ENCODE measurements at regions not wholly inside any gene's neighbourhood (a gene's known extent, or its start where the extent isn't known, plus 50 kb on each side); places are given as distances from the start of the nearest gene placed in this dataset.

- ChIA-PET RAD21 (ENCODE audit: low non-redundant PET in 1 of 2, low total read pairs in 2 of 2, uncharacterized antibody in 2 of 2, unreplicated experiment in 2 of 2) (no interaction called here), POLR2A (no interaction called here), CTCF (no interaction called here)
- no peak overlapping the region for H3K9ac ChIP-seq (ENCODE audit: low read length)
- H3K79me2 ChIP-seq (ENCODE audit: insufficient read depth, low read length) = no peaks in the 10 kb centered on the region
- H3K4me3 ChIP-seq (replicated peaks in 1 of 2; ENCODE audit: low read depth in 1 of 2, low read length in 2 of 2) = no peak overlapping the region
- H4K20me1 ChIP-seq (ENCODE audit: insufficient read depth) = no peaks in the 10 kb centered on the region
- ATAC-seq (no peak), DNase-seq (ENCODE audit: low read depth, low spot score) (no peak)
- no peak overlapping the region for H2AFZ ChIP-seq (ENCODE audit: low read depth, low read length, poor library complexity, severe bottlenecking)
- H3K27ac ChIP-seq (ENCODE audit: low read depth, low read length) = no peak overlapping the region
- H3K4me1 ChIP-seq (ENCODE audit: control insufficient read depth in 1 of 2, insufficient read depth in 2 of 2, low read length in 2 of 2) = no peaks in the 10 kb centered on the region
- no TSS peak for BruUV-seq (replicated peaks)
- no peaks in the 10 kb centered on the region for H3K9me3 ChIP-seq (ENCODE audit: control insufficient read depth in 1 of 2, insufficient read depth in 1 of 2, low read depth in 1 of 2, low read length in 2 of 2)
- intact Hi-C loops (cut with micrococcal nuclease) = no loop called here
- no peak overlapping the region for H3K4me2 ChIP-seq (ENCODE audit: low read length)
- no peaks in the 10 kb centered on the region for H3K9me2 ChIP-seq (ENCODE audit: insufficient read depth)
- H3K27me3 ChIP-seq (ENCODE audit: insufficient read depth, low read length) = no peaks in the 10 kb centered on the region
- H3K36me3 ChIP-seq (ENCODE audit: control insufficient read depth in 1 of 2, insufficient read depth in 2 of 2, low read length in 2 of 2) = no peaks in the 10 kb centered on the region
- TF ChIP-seq CTCF (IDR thresholded peaks at IDR 0.05 in 2 of 3, conservative IDR thresholded peaks at IDR 0.05 in 1 of 3; ENCODE audit: borderline replicate concordance in 1 of 3, insufficient read depth in 1 of 3, low read depth in 2 of 3, low read length in 2 of 3) (no peak), YY1 (IDR thresholded peaks at IDR 0.05; ENCODE audit: extremely low read depth, insufficient replicate concordance, low read depth, low read length) (no peak), POLR2AphosphoS5 (IDR thresholded peaks at IDR 0.05; ENCODE audit: low read depth, low read length) (no peak), POLR2A (IDR thresholded peaks at IDR 0.05; ENCODE audit: borderline replicate concordance, extremely low read depth, insufficient read depth, insufficient read length) (no peak)
Observed at GRCh38 chr6:15966000-15966520, 162.8 kb upstream of the MYLIP start.

- Histone ChIP-seq H3K9me2 (ENCODE audit: insufficient read depth) (no peaks in the 10 kb centered on the region), H2AFZ (ENCODE audit: low read depth, low read length, poor library complexity, severe bottlenecking) (no peak overlapping the region), H3K9me3 (ENCODE audit: control insufficient read depth in 1 of 2, insufficient read depth in 1 of 2, low read depth in 1 of 2, low read length in 2 of 2) (no peaks in the 10 kb centered on the region), H3K9ac (ENCODE audit: low read length) (no peak overlapping the region), H3K4me1 (ENCODE audit: control insufficient read depth in 1 of 2, insufficient read depth in 2 of 2, low read length in 2 of 2) (no peaks in the 10 kb centered on the region), H3K79me2 (ENCODE audit: insufficient read depth, low read length) (no peaks in the 10 kb centered on the region), H3K4me3 (replicated peaks in 1 of 2; ENCODE audit: low read depth in 1 of 2, low read length in 2 of 2) (no peak overlapping the region), H3K27me3 (ENCODE audit: insufficient read depth, low read length) (no peaks in the 10 kb centered on the region), H3K27ac (ENCODE audit: low read depth, low read length) (no peak overlapping the region), H4K20me1 (ENCODE audit: insufficient read depth) (no peaks in the 10 kb centered on the region), H3K36me3 (ENCODE audit: control insufficient read depth in 1 of 2, insufficient read depth in 2 of 2, low read length in 2 of 2) (no peaks in the 10 kb centered on the region), H3K4me2 (ENCODE audit: low read length) (no peak overlapping the region)
- ChIA-PET POLR2A (no interaction called here), RAD21 (ENCODE audit: low non-redundant PET in 1 of 2, low total read pairs in 2 of 2, uncharacterized antibody in 2 of 2, unreplicated experiment in 2 of 2) (no interaction called here), CTCF (no interaction called here)
- ATAC-seq = no peak
- DNase-seq (ENCODE audit: low read depth, low spot score) = no peak
- intact Hi-C loops (cut with micrococcal nuclease) = no loop called here
- no TSS peak for BruUV-seq (replicated peaks)
- TF ChIP-seq MAX (IDR thresholded peaks at IDR 0.05) (no peak), SIN3A (IDR thresholded peaks at IDR 0.05; ENCODE audit: low read depth) (no peak), ZFX (IDR thresholded peaks at IDR 0.05) (no peak), RAD21 (IDR thresholded peaks at IDR 0.05; ENCODE audit: low read depth) (no peak), CTCF (IDR thresholded peaks at IDR 0.05 in 2 of 3, conservative IDR thresholded peaks at IDR 0.05 in 1 of 3; ENCODE audit: borderline replicate concordance in 1 of 3, insufficient read depth in 1 of 3, low read depth in 2 of 3, low read length in 2 of 3) (no peak), ZNF274 (IDR thresholded peaks at IDR 0.05; ENCODE audit: low read depth, low read length) (no peak), FOSL1 (IDR thresholded peaks at IDR 0.05; ENCODE audit: low read depth) (no peak), REST (IDR thresholded peaks at IDR 0.05; ENCODE audit: low read depth) (no peak), CEBPB (IDR thresholded peaks at IDR 0.05; ENCODE audit: low read depth) (no peak), EZH2phosphoT487 (IDR thresholded peaks at IDR 0.05; ENCODE audit: borderline replicate concordance) (no peak)
Observed at GRCh38 chr6:15962449-15962764, 166.5 kb upstream of the MYLIP start.
